Neural cell (in vitro differentiated cells): ENCODE measurements at regions not wholly inside any gene's neighbourhood (a gene's known extent, or its start where the extent isn't known, plus 50 kb on each side); places are given as distances from the start of the nearest gene placed in this dataset.

ENCODE experiments used
- H2AFZ ChIP-seq: fragments of 200-600, 300-800 bp; sonication (generic), shearing (Covaris generic); 2 replicates; pipeline ENCODE4 v1.6.0; 2014; ENCODE audit warnings: low read depth, mild to moderate bottlenecking, antibody characterized with exemption, low read length, moderate library complexity
- H3F3A ChIP-seq: fragments of 200-600 bp; shearing (Covaris generic); 2 replicates; pipeline ENCODE4 v1.6.1; 2016; ENCODE audit warnings: mild to moderate bottlenecking, moderate library complexity, mixed read lengths, antibody characterized with exemption, low read length; ENCODE audit not compliant: insufficient read depth, poor library complexity, severe bottlenecking
- H3K27ac ChIP-seq: fragments of 200-600, 300-800 bp; sonication (generic), shearing (Covaris generic); 2 replicates; pipeline ENCODE4 v1.5.1; 2014; ENCODE audit warnings: mild to moderate bottlenecking, low read length, moderate library complexity
- H3K27me3 ChIP-seq: fragments of 300-800, 200-600 bp; sonication (generic), shearing (Covaris generic); 2 replicates; pipeline ENCODE4 v1.6.0; 2014; ENCODE audit warnings: mild to moderate bottlenecking, low read depth, low read length, moderate library complexity; ENCODE audit not compliant: insufficient read depth
- H3K36me3 ChIP-seq: fragments of 300-800, 200-600 bp; sonication (generic), shearing (Covaris generic); 2 replicates; pipeline ENCODE4 v1.5.1; 2014; ENCODE audit warnings: mild to moderate bottlenecking, antibody characterized with exemption, low read length, moderate library complexity; ENCODE audit not compliant: insufficient read depth
- H3K4me2 ChIP-seq: fragments of 300-800, 200-600 bp; sonication (generic), shearing (Covaris generic); 2 replicates; pipeline ENCODE4 v1.6.0; 2014; ENCODE audit warnings: mild to moderate bottlenecking, low read length
- H3K4me3 ChIP-seq: fragments of 300-800, 200-600 bp; sonication (generic), shearing (Covaris generic); 2 replicates; pipeline ENCODE4 v1.5.1; 2014; ENCODE audit warnings: mild to moderate bottlenecking, low read length, moderate library complexity
- H3K79me2 ChIP-seq: fragments of 200-600 bp; shearing (Covaris generic); replicated peaks from 2 replicates; pipeline ENCODE4 v1.6.0; 2014; ENCODE audit warnings: mild to moderate bottlenecking, low read length, moderate library complexity; ENCODE audit not compliant: insufficient read depth
- H3K9ac ChIP-seq: fragments of 300-800, 200-600 bp; sonication (generic), shearing (Covaris generic); 2 replicates; pipeline ENCODE4 v1.6.1; 2016; ENCODE audit warnings: mild to moderate bottlenecking, low read length, mixed read lengths
- H3K9me2 ChIP-seq: fragments of 200-600 bp; shearing (Covaris generic); 2 replicates; pipeline ENCODE4 v1.6.1; 2016; ENCODE audit warnings: mild to moderate bottlenecking, low read length, mixed read lengths; ENCODE audit not compliant: insufficient read depth
- H3K9me3 ChIP-seq: fragments of 200-600, 300-800 bp; sonication (generic), shearing (Covaris generic); 2 replicates; pipeline ENCODE4 v1.6.1; 2016; ENCODE audit warnings: mild to moderate bottlenecking, mixed run types, low read length, moderate library complexity, mixed read lengths
- H4K20me1 ChIP-seq: fragments of 200-600 bp; shearing (Covaris generic); 2 replicates; pipeline ENCODE4 v1.6.1; 2016; ENCODE audit warnings: mild to moderate bottlenecking, mixed run types; ENCODE audit not compliant: insufficient read depth
- EP300 ChIP-seq: fragments of 450-650 bp; conservative IDR thresholded peaks from 2 replicates; pipeline ENCODE4 v1.6.1; 2014; ENCODE audit warnings: antibody characterized with exemption, mild to moderate bottlenecking, moderate library complexity; ENCODE audit not compliant: poor library complexity, severe bottlenecking
- EZH2 ChIP-seq: fragments of 200-600, 300-800 bp; shearing (Covaris generic), sonication (generic); IDR thresholded peaks from 2 replicates; pipeline ENCODE4 v1.6.1; 2014; ENCODE audit warnings: antibody characterized with exemption, low read length, borderline replicate concordance, mild to moderate bottlenecking; ENCODE audit not compliant: insufficient read depth, poor library complexity, severe bottlenecking
- MXI1 ChIP-seq: fragments of 450-650 bp; conservative IDR thresholded peaks from 2 replicates; pipeline ENCODE4 v1.6.1; 2014; ENCODE audit warnings: antibody characterized with exemption, mild to moderate bottlenecking; ENCODE audit not compliant: poor library complexity, severe bottlenecking
- POLR2AphosphoS5 ChIP-seq: IDR thresholded peaks from 2 replicates; pipeline ENCODE4 v1.6.1; 2012
- RAD21 ChIP-seq: fragments of 450-650 bp; conservative IDR thresholded peaks from 2 replicates; pipeline ENCODE4 v1.6.1; 2014; ENCODE audit warnings: antibody characterized with exemption, mild to moderate bottlenecking, moderate library complexity
- REST ChIP-seq: IDR thresholded peaks from 2 replicates; pipeline ENCODE4 v1.6.1; 2012; ENCODE audit warnings: borderline replicate concordance
- SMC3 ChIP-seq: fragments of 450-650 bp; conservative IDR thresholded peaks from 2 replicates; pipeline ENCODE4 v1.6.1; 2014; ENCODE audit warnings: antibody characterized with exemption, mild to moderate bottlenecking, moderate library complexity; ENCODE audit not compliant: poor library complexity
- TAF1 ChIP-seq: IDR thresholded peaks from 2 replicates; pipeline ENCODE4 v1.6.1; 2012; ENCODE audit warnings: low read depth
- TF ChIP-seq, protein P1 (sequence below): fragments of 450-650 bp; IDR thresholded peaks from 2 replicates; pipeline ENCODE4 v1.5.1; 2014; ENCODE audit warnings: antibody characterized with exemption, mild to moderate bottlenecking, moderate library complexity; ENCODE audit not compliant: poor library complexity, severe bottlenecking

DNA sequence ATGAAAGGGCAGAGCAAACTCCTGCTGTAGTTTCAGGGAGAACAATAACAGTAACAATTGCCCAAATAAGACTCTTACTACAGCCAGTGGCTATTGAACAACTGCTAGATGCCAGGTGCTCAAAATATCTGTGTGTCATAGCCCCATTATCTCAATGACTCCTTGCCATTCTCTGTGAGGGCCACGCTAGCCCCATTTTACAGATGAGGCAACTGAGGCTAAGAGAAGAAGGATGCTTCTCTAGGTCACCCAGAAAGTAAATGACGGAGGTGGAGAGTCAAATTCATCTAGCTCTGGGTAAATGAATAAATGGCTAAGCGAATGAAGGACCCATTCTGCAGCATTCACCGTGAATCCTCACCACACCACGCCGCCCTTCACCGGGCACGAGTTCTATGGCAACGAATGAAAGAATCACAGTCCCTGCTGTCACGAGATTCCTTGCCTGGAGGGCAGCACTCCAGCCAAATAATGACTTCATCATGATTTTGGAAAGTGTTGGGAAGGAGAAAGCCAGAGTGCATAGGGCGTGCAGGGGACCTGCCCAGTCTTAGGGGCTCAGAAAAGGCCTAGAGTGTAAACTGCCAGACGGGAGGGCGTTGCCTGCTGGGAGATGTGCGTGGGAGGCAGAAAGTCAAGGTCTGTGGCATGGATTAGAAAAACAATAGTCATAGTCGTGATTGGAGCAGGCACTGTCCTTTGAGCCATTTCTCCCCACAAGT lies 147.2 kb downstream of the C9orf50 start:
- no peaks in the 10 kb centered on the region for H3K9me2 ChIP-seq
- no peak overlapping the region for H3K27ac ChIP-seq
- no peak overlapping the region for H3K9ac ChIP-seq
- H3K27me3 ChIP-seq = no peaks in the 10 kb centered on the region
- no peak overlapping the region for H2AFZ ChIP-seq
- H3K36me3 ChIP-seq = no peaks in the 10 kb centered on the region
- no peaks in the 10 kb centered on the region for H3K9me3 ChIP-seq
- no peak overlapping the region for H3K4me3 ChIP-seq
- H3F3A ChIP-seq = no peaks in the 10 kb centered on the region
- H3K4me2 ChIP-seq = no peak overlapping the region
- no peaks in the 10 kb centered on the region for H4K20me1 ChIP-seq
- H3K79me2 ChIP-seq = no peaks in the 10 kb centered on the region
- TF ChIP-seq, protein P1, sequence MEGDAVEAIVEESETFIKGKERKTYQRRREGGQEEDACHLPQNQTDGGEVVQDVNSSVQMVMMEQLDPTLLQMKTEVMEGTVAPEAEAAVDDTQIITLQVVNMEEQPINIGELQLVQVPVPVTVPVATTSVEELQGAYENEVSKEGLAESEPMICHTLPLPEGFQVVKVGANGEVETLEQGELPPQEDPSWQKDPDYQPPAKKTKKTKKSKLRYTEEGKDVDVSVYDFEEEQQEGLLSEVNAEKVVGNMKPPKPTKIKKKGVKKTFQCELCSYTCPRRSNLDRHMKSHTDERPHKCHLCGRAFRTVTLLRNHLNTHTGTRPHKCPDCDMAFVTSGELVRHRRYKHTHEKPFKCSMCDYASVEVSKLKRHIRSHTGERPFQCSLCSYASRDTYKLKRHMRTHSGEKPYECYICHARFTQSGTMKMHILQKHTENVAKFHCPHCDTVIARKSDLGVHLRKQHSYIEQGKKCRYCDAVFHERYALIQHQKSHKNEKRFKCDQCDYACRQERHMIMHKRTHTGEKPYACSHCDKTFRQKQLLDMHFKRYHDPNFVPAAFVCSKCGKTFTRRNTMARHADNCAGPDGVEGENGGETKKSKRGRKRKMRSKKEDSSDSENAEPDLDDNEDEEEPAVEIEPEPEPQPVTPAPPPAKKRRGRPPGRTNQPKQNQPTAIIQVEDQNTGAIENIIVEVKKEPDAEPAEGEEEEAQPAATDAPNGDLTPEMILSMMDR = no peak
- TF ChIP-seq EZH2 (no peak), EP300 (no peak)

GRCh38 chr9:129472651-129473102 lies 148.2 kb downstream of the C9orf50 start:
- Histone ChIP-seq H3K9ac (no peak overlapping the region), H3K4me2 (no peak overlapping the region), H4K20me1 (no peaks in the 10 kb centered on the region), H3K4me3 (no peak overlapping the region), H3K27me3 (no peaks in the 10 kb centered on the region), H3K79me2 (no peaks in the 10 kb centered on the region), H3K27ac (no peak overlapping the region), H2AFZ (no peak overlapping the region), H3K36me3 (no peaks in the 10 kb centered on the region), H3K9me2 (no peaks in the 10 kb centered on the region), H3F3A (no peaks in the 10 kb centered on the region), H3K9me3 (no peaks in the 10 kb centered on the region)
- TF ChIP-seq EZH2 (no peak), MXI1 (no peak), POLR2AphosphoS5 (no peak), TAF1 (no peak), RAD21 (no peak), REST (no peak), SMC3 (no peak), EP300 (no peak)
- TF ChIP-seq, protein P1 = no peak
